Mesodermal cell (in vitro differentiated cells): ENCODE measurements at regions not wholly inside any gene's neighbourhood (a gene's known extent, or its start where the extent isn't known, plus 50 kb on each side); places are given as distances from the start of the nearest gene placed in this dataset.
"Not testable (repeated sequence)": the region's sequence is repeated elsewhere in the genome, so short reads cannot be mapped to it uniquely, and the experiment has no call there.

ENCODE experiments used
- H3K27ac ChIP-seq: 2 replicates; pipeline ENCODE4 v1.7.0; 2013; ENCODE audit warnings: mild to moderate bottlenecking, low read depth, low read length, moderate library complexity; ENCODE audit not compliant: severe bottlenecking
- H3K36me3 ChIP-seq: 2 replicates; pipeline ENCODE4 v1.7.1; 2013; ENCODE audit warnings: mild to moderate bottlenecking, low read length, moderate library complexity; ENCODE audit not compliant: control insufficient read depth, insufficient read depth
- H3K4me1 ChIP-seq: one replicate; pipeline ENCODE4 v1.7.1; 2013; ENCODE audit warnings: mild to moderate bottlenecking, low read length; ENCODE audit not compliant: insufficient read depth, control insufficient read depth, poor library complexity, severe bottlenecking
- H3K4me3 ChIP-seq: 2 replicates; pipeline ENCODE4 v1.7.0; 2013; ENCODE audit warnings: low read length, control low read depth, mild to moderate bottlenecking; ENCODE audit not compliant: insufficient read depth, poor library complexity, severe bottlenecking; ENCODE audit errors: extremely low read depth
- H3K9me3 ChIP-seq: 2 replicates; pipeline ENCODE4 v1.7.1; 2013; ENCODE audit warnings: mild to moderate bottlenecking, low read length, moderate library complexity; ENCODE audit not compliant: control insufficient read depth
- WGBS, 2 experiments: methylation state at CpG; one replicate each; pipeline ENCODE4 v1.1.5; 2013; ENCODE audit warnings: missing lambda C conversion rate in 2 of 2; ENCODE audit not compliant: insufficient coverage in 2 of 2; 5-methylcytosine and 5-hydroxymethylcytosine counted together

DNA sequence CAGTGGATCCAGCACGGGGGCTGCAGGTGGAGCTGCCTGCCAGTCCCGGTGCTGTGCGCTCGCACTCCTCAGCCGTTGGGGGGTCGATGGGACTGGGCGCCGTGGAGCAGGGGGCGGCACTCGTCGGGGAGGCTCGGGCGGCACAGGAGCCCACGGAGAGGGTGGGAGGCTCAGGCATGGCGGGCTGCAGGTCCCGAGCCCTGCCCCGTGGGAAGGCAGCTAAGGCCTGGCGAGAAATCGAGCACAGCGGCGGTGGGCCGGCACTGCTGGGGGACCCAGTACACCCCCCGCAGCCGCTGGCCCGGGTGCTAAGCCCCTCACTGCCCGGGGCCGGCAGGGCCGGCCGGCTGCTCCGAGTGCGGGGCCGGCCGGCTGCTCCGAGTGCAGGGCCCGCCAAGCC, 52.3 kb upstream of the MARK1 start:
- H3K36me3 ChIP-seq, H3K27ac ChIP-seq, H3K4me3 ChIP-seq, H3K9me3 ChIP-seq, H3K4me1 ChIP-seq: not testable (repeated sequence)
- WGBS, 2 experiments = 90 to 100% methylated on average over 11 to 14 of the region's 35 CpGs

GRCh38 chr1:220475141-220475540, 52.8 kb upstream of the MARK1 start:
- H3K9me3 ChIP-seq, H3K27ac ChIP-seq, H3K4me1 ChIP-seq, H3K36me3 ChIP-seq, H3K4me3 ChIP-seq: not testable (repeated sequence)
- 84 to 85% methylated on average over 5 to 7 of the region's 8 CpGs for WGBS, 2 experiments

GRCh38 chr1:220473440-220473839, 54.5 kb upstream of the MARK1 start:
- no peaks in the 10 kb centered on the region for H3K36me3 ChIP-seq
- no peaks in the 10 kb centered on the region for H3K9me3 ChIP-seq
- H3K4me3 ChIP-seq = no peak overlapping the region
- H3K4me1 ChIP-seq = no peaks in the 10 kb centered on the region
- H3K27ac ChIP-seq = no peak overlapping the region
- WGBS, 2 experiments = 100% methylated on average over 1 of the region's 2 CpGs; no CpG with 5 or more reads in 1 of the 2 experiments

GRCh38 chr1:220462752-220463151, 65.2 kb upstream of the MARK1 start:
- no peak overlapping the region for H3K4me3 ChIP-seq
- H3K36me3 ChIP-seq = no peaks in the 10 kb centered on the region
- peaks cover 5% of the 10 kb centered on the region for H3K9me3 ChIP-seq
- WGBS, 2 experiments = 53 to 77% methylated on average over 6 to 11 of the region's 11 CpGs
- no peak overlapping the region for H3K27ac ChIP-seq
- peaks cover 10% of the 10 kb centered on the region for H3K4me1 ChIP-seq

DNA sequence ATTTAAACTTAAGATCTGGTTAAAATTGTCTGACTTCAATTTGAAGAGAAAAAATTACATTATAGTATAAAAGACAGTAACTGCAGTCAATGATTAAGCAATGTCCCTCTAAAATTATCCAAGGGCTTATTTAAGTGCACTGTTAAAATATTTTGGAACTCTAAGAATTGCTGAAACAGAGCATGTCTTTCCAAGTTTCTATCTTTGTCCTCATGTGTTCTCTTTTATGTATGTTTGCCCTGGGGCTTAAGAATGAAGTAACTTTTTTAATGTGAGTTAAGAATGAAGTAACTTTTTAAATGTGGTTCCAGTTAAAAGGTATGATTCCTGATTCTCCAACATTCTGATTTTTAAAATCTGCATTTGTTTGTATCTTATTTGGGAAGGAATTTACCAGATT, 69.0 kb upstream of the MARK1 start:
- H3K4me1 ChIP-seq = peaks cover 11% of the 10 kb centered on the region
- H3K36me3 ChIP-seq = no peaks in the 10 kb centered on the region
- peaks cover 3% of the 10 kb centered on the region for H3K9me3 ChIP-seq
- H3K4me3 ChIP-seq = no peak overlapping the region
- H3K27ac ChIP-seq = no peak overlapping the region

DNA sequence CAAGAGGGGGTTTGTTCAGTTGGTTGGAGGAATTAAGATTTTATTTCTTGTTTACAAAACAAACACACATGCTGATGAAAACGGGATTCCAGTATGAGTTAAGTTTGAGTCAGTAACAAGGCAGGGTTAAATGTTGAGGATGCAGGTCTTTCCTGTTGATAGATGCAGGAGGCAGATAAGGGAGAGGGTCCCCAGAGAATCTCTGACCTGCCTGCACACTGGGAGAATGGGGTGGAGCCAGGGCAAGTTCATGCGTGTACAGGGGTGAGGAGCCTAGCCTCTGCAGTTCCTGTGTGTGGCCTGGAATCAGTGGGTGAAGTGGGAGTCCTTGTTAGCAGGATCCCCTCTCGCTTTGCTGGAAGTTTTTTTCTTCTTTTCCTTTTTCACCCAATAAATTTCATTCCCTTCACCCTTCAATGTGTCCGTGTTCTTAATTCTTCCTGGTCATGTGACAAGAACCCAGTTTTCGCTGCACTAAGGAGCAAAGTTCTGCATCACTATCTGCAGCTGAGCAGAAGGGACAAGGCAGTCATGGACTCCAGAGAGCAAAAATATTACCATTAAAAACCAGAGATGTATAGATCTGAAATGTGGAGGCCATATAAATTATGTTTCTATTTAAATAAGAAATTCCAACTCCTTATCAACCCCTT, 69.9 kb upstream of the MARK1 start:
- Histone ChIP-seq H3K4me1 (peaks cover 17% of the 10 kb centered on the region), H3K36me3 (no peaks in the 10 kb centered on the region), H3K4me3 (no peak overlapping the region), H3K9me3 (no peaks in the 10 kb centered on the region), H3K27ac (no peak overlapping the region)
- 89 to 93% methylated on average over 2 to 3 of the region's 5 CpGs for WGBS, 2 experiments

DNA sequence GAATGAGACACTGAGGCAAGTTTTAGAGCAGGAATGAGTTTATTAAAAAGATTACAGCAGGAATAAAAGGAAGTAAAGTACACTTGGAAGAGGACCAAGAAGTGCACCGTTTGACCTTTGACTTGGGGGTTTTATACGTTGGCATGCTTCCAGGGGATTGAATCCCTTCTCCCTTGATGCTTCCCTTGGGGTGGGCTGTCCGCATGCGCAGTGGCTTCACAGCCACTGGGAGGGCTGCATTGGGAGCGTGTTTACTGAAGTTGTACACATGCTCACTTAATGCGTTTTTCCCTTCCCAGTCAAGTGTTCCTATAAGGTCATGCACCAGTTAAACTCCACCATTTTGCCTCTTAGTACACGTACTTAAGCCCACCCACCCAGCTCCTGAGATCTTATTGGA, 72.4 kb upstream of the MARK1 start:
- no peak overlapping the region for H3K27ac ChIP-seq
- no peak overlapping the region for H3K4me3 ChIP-seq
- H3K36me3 ChIP-seq = no peaks in the 10 kb centered on the region
- H3K4me1 ChIP-seq = peaks cover 19% of the 10 kb centered on the region
- H3K9me3 ChIP-seq = no peaks in the 10 kb centered on the region
- 89 to 94% methylated on average over 7 of the region's 7 CpGs for WGBS, 2 experiments

GRCh38 chr1:220454155-220454777, 73.7 kb upstream of the MARK1 start:
- peaks cover 19% of the 10 kb centered on the region for H3K4me1 ChIP-seq
- H3K4me3 ChIP-seq = no peak overlapping the region
- WGBS, 2 experiments = no CpG with 5 or more reads among the region's 3 CpGs
- H3K36me3 ChIP-seq = no peaks in the 10 kb centered on the region
- no peak overlapping the region for H3K27ac ChIP-seq
- H3K9me3 ChIP-seq = no peaks in the 10 kb centered on the region

DNA sequence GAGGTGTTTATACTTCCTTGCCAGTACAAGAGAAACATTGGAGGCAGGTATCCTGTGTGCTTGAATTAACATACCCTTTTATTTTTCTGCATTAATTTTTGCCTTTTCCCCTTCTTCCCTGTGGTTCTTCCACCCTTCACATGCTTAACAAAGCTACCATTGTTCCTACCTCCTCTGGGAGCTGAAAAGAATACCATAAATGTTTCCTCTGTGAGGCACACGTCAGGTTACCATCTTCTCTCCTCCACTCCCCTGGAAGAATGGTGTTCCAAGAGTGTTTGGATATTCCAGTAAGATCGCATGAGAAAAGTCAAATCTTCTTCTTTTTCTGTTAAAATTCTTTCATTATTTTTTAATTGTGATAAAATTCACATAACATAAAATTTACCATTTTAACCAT, 74.6 kb upstream of the MARK1 start:
- no peak overlapping the region for H3K4me3 ChIP-seq
- no peak overlapping the region for H3K27ac ChIP-seq
- no peaks in the 10 kb centered on the region for H3K36me3 ChIP-seq
- peaks cover 15% of the 10 kb centered on the region for H3K4me1 ChIP-seq
- WGBS, 2 experiments = no CpG with 5 or more reads among the region's 2 CpGs
- H3K9me3 ChIP-seq = no peaks in the 10 kb centered on the region

GRCh38 chr1:220451532-220451931, 76.4 kb upstream of the MARK1 start:
- no peaks in the 10 kb centered on the region for H3K9me3 ChIP-seq
- peaks cover 8% of the 10 kb centered on the region for H3K4me1 ChIP-seq
- no peaks in the 10 kb centered on the region for H3K36me3 ChIP-seq
- WGBS, 2 experiments = 63 to 79% methylated on average over 2 to 3 of the region's 4 CpGs
- H3K4me3 ChIP-seq = no peak overlapping the region
- peak overlapping the region; percentile 66 for H3K27ac ChIP-seq

GRCh38 chr1:220450927-220451326, 77.0 kb upstream of the MARK1 start:
- WGBS, 2 experiments = 78% methylated on average over 1 of the region's 2 CpGs; no CpG with 5 or more reads in 1 of the 2 experiments

More at GRCh38 chr1:220450927-220451326, 77.0 kb upstream of the MARK1 start:
- Histone ChIP-seq H3K4me1 (peaks cover 8% of the 10 kb centered on the region), H3K27ac (peak overlapping the region; percentile 66), H3K9me3 (no peaks in the 10 kb centered on the region), H3K4me3 (no peak overlapping the region), H3K36me3 (no peaks in the 10 kb centered on the region)
